ENCODE measurements at regions not wholly inside any gene's neighbourhood (a gene's known extent, or its start where the extent isn't known, plus 50 kb on each side); places are given as distances from the start of the nearest gene placed in this dataset.

DNA sequence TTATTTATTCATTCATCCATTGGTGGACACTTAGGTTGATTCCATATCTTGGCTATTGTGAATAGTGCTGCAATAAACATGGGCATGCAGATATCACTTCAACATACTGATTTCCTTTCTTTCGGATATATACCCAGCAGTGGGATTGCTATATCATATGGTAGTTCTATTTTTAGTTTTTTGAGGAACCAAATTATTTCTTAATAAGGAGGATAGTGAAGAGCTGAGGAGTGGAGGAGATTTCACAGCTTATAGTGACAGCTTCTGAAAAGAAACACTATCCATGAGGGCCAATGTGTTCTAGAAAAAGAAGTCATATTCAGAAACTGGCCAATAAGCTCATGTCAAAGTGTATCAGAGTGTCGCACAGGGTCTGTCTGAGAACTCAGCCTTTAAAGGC is 183.3 kb downstream of the SEC61B start:
- whole genome bisulfite sequencing (ENCODE audit: extremely low coverage, insufficient read length, low lambda C conversion rate): no CpG with 5 or more reads among the region's 2 CpGs
- H3T11ph ChIP-seq (ENCODE audit: low read length): no peak overlapping the region
- peaks cover 0 to 4% (median 0%) of the 10 kb centered on the region in 3 experiments; a peak in 1 of 7 replicates for H3K36me3 Mint-ChIP-seq (ENCODE audit: insufficient read depth in 1 of 3, low read depth in 3 of 3)
- no peak overlapping the region for H3K56ac ChIP-seq (ENCODE audit: insufficient read length, low read depth, low read length)
- no peaks in the 10 kb centered on the region for H3K4me1 ChIP-seq (ENCODE audit: insufficient read depth, low read length)
- H3K9me3 Mint-ChIP-seq: no peaks in the 10 kb centered on the region
- no peak overlapping the region for H3K18ac ChIP-seq (ENCODE audit: insufficient read length, low read depth, low read length)
- H3K27ac Mint-ChIP-seq: no peak overlapping the region
- peaks cover 10 to 15% of the 10 kb centered on the region in 2 experiments for H3K4me1 Mint-ChIP-seq
- TF ChIP-seq, protein P1, sequence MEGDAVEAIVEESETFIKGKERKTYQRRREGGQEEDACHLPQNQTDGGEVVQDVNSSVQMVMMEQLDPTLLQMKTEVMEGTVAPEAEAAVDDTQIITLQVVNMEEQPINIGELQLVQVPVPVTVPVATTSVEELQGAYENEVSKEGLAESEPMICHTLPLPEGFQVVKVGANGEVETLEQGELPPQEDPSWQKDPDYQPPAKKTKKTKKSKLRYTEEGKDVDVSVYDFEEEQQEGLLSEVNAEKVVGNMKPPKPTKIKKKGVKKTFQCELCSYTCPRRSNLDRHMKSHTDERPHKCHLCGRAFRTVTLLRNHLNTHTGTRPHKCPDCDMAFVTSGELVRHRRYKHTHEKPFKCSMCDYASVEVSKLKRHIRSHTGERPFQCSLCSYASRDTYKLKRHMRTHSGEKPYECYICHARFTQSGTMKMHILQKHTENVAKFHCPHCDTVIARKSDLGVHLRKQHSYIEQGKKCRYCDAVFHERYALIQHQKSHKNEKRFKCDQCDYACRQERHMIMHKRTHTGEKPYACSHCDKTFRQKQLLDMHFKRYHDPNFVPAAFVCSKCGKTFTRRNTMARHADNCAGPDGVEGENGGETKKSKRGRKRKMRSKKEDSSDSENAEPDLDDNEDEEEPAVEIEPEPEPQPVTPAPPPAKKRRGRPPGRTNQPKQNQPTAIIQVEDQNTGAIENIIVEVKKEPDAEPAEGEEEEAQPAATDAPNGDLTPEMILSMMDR (conservative IDR thresholded peaks at IDR 0.05): no peak
- no peaks in the 10 kb centered on the region for H3K79me1 ChIP-seq (ENCODE audit: insufficient read depth, low read depth, low read length, poor library complexity, severe bottlenecking)
- H4K91ac ChIP-seq (ENCODE audit: insufficient read length, low read depth, low read length): no peak overlapping the region
- H2BK5ac ChIP-seq (ENCODE audit: insufficient read length, low read length): no peak overlapping the region
- H2AFZ ChIP-seq (ENCODE audit: low read length): no peak overlapping the region
- no peaks in the 10 kb centered on the region for H3K23me2 ChIP-seq (ENCODE audit: insufficient read length, low read depth, low read length, poor library complexity, severe bottlenecking)
- H4K20me1 ChIP-seq (ENCODE audit: control insufficient read depth, insufficient read depth, insufficient read length): no peaks in the 10 kb centered on the region
- H3K27me3 Mint-ChIP-seq (ENCODE audit: low read depth): peaks cover 1% of the 10 kb centered on the region; the same call in 1 of the 2 replicates
- H2BK120ac ChIP-seq (ENCODE audit: low read depth, low read length, poor library complexity, severe bottlenecking): no peak overlapping the region
- no peak overlapping the region for H2BK15ac ChIP-seq (ENCODE audit: low read depth, low read length)
- no peak overlapping the region for H3K4me3 Mint-ChIP-seq
- H3K14ac ChIP-seq (ENCODE audit: insufficient read depth, low read length): no peak overlapping the region
- H3K23ac ChIP-seq (ENCODE audit: insufficient read length, low read depth, low read length): no peak overlapping the region
- H3K4me2 ChIP-seq (ENCODE audit: insufficient read depth, insufficient read length, low read length): no peak overlapping the region
- H3K27me3 ChIP-seq (ENCODE audit: insufficient read depth, low read length): no peaks in the 10 kb centered on the region
- DNase-seq: no peak
- H3K4ac ChIP-seq (ENCODE audit: low read depth, low read length): no peak overlapping the region
- no peak overlapping the region for H3K9ac ChIP-seq (ENCODE audit: extremely low read depth, insufficient read length, low read length)
- no peak overlapping the region for H3K27ac ChIP-seq (ENCODE audit: insufficient read length, low read depth, low read length)
- no peak overlapping the region for H2BK12ac ChIP-seq (ENCODE audit: insufficient read length, low read depth, low read length)
- H4K8ac ChIP-seq (replicated peaks; ENCODE audit: insufficient read length, low read depth, low read length): no peak overlapping the region
- H3K79me2 ChIP-seq (ENCODE audit: insufficient read depth, low read length): no peaks in the 10 kb centered on the region
- no peaks in the 10 kb centered on the region for H3K9me3 ChIP-seq (ENCODE audit: control insufficient read depth, low read depth, low read length)
- no peak overlapping the region for H2AK5ac ChIP-seq (ENCODE audit: insufficient read length, low read length)
- H2BK20ac ChIP-seq (ENCODE audit: low read depth, low read length, poor library complexity, severe bottlenecking): no peak overlapping the region
- H4K5ac ChIP-seq (ENCODE audit: insufficient read length, low read depth, low read length): no peak overlapping the region
